ENCODE measurements at regions not wholly inside any gene's neighbourhood (a gene's known extent, or its start where the extent isn't known, plus 50 kb on each side); places are given as distances from the start of the nearest gene placed in this dataset.

- TF ChIP-seq GATA3 (IDR thresholded peaks at IDR 0.05; ENCODE audit: low read depth, low read length) (no peak), GATA2 (IDR thresholded peaks at IDR 0.05; ENCODE audit: low read depth, low read length) (no peak)
Measured at GRCh38 chr12:24361877-24362580, 412.6 kb upstream of the SOX5 start.

GRCh38 chr12:24360907-24361306 is 411.4 kb upstream of the SOX5 start:
- no peak for TF ChIP-seq GATA3 (IDR thresholded peaks at IDR 0.05; ENCODE audit: low read depth, low read length)
- TF ChIP-seq GATA2 (IDR thresholded peaks at IDR 0.05; ENCODE audit: low read depth, low read length) = no peak

GRCh38 chr12:24360461-24360860 is 411.0 kb upstream of the SOX5 start:
- TF ChIP-seq GATA2 (IDR thresholded peaks at IDR 0.05; ENCODE audit: low read depth, low read length) = no peak
- no peak for TF ChIP-seq GATA3 (IDR thresholded peaks at IDR 0.05; ENCODE audit: low read depth, low read length)

DNA sequence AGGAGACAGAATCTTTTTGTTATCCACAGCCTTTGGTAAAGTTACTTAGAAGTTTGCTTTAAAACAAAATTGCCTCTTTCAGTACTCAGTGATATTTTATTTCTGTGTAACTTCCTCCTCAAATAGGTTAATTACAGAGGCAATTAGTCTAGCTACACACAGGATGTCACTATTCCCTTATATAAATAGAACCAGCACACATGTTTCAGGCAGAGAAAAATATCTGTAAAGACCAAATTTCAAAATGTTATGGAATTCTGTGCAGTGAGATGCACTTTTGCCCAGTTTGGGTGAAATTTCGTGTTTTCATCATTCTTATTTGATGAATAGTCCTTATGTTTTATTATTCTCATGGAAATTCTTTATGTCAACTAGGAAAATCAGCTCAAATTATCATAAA is 410.6 kb upstream of the SOX5 start:
- TF ChIP-seq GATA2 (IDR thresholded peaks at IDR 0.05; ENCODE audit: low read depth, low read length) = no peak
- no peak for TF ChIP-seq GATA3 (IDR thresholded peaks at IDR 0.05; ENCODE audit: low read depth, low read length)

- TF ChIP-seq GATA2 (IDR thresholded peaks at IDR 0.05; ENCODE audit: low read depth, low read length) (no peak), GATA3 (IDR thresholded peaks at IDR 0.05; ENCODE audit: low read depth, low read length) (no peak)
Measured at GRCh38 chr12:24359418-24359817, 409.9 kb upstream of the SOX5 start.

DNA sequence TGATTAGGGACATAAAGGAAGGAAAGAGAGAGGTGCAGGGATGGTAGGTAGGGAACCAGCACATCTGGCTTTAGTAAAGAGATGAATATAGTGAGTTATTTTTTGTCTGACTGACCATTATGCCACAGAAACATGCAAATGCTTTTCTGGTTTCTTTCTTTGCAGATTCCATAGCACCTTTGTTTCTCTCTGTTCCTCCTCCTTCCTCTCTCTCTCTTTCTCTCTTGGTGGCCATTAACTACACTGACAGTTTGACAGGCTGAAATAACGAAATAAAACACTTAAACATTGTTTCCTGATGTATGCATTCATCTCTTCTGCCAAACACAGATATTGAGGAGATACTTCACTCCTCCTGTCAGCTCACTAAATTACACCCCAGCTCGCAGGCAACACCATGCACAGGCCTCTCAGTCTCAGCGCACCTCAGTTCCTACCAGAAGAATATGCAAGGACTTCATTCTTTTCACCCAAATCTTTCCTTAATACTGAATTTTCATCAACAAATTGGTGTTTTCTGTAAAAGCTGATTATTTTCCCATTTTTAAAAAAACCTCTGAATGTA is 406.9 kb upstream of the SOX5 start:
- TF ChIP-seq GATA2 (IDR thresholded peaks at IDR 0.05; ENCODE audit: low read depth, low read length) = no peak
- no peak for TF ChIP-seq GATA3 (IDR thresholded peaks at IDR 0.05; ENCODE audit: low read depth, low read length)

- TF ChIP-seq GATA3 (IDR thresholded peaks at IDR 0.05; ENCODE audit: low read depth, low read length) = no peak
- no peak for TF ChIP-seq GATA2 (IDR thresholded peaks at IDR 0.05; ENCODE audit: low read depth, low read length)
Measured at GRCh38 chr12:24352363-24352762, 402.9 kb upstream of the SOX5 start.

DNA sequence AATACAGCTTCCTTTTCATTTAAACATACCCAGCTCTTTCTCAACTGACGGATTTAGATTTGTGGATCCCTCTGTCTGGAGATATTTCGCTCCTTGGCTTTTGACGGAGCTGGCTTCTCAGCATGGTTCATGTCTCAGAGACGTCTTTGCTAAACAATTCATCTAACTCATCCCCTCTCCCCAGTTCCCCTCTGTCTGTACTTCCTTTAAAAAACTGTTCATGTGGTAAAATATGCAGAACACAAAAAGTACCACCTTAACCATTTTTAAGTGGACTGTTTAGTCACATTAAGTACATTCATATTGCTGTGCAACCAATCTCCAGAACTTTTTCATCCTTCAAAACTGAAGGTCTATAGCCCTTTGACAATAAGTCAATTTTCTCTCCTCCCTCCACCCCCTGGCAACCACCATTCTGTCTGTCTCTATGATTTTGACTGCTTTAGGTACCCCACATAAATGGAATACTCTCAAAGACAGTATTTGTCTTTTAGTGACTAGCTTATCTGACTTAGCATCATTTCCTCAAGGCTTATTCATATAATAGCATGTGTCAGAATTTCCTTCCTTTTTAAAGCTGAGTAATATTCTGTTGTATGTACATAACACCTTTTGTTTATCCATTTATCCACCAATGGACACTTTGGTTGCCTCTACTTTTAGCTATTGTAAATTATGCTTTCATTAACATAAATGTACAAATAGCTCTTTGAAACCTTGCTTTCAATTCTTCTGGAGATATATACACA is 399.8 kb upstream of the SOX5 start:
- no peak for TF ChIP-seq GATA3 (IDR thresholded peaks at IDR 0.05; ENCODE audit: low read depth, low read length)
- TF ChIP-seq GATA2 (IDR thresholded peaks at IDR 0.05; ENCODE audit: low read depth, low read length) = no peak

DNA sequence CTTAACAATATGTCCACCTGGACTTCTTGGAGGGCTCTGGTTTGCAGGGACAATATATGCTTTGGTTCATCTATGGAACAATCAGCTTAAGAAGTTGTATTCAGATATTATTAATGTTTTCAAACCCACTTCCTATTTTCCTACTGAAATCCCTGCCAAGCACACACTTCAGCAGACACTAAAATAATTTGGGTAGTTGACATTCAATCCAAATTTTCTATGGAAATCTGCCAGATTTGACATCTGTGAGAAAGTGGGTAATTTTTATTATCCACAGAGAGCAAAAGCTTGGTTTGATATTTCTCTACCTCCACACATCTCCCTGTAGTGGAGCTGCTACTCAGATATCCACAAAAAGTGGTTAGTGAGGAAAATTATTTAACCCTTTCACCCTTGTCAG is 378.8 kb upstream of the SOX5 start:
- TF ChIP-seq GATA3 (IDR thresholded peaks at IDR 0.05; ENCODE audit: low read depth, low read length) (no peak), GATA2 (IDR thresholded peaks at IDR 0.05; ENCODE audit: low read depth, low read length) (no peak)

DNA sequence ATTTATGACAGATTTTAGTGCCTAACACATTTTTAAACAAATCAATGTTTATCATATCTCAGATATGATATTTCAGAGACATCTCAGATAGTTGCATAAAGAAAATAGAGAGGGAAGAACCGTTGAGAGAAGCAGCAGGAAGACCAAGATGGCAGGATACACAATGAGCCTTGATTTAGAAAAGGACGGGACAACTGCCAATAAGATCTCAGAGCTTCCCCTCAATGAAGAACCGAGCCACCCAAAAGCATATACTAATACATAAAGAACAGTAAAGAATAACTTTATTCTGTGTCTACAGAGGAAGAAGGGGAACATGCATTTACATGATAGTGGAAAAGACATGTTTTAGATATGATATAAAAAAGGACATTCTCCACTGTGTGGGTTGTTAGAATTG is 375.9 kb upstream of the SOX5 start:
- no peak for TF ChIP-seq GATA3 (IDR thresholded peaks at IDR 0.05; ENCODE audit: low read depth, low read length)
- no peak for TF ChIP-seq GATA2 (IDR thresholded peaks at IDR 0.05; ENCODE audit: low read depth, low read length)

- no peak for TF ChIP-seq GATA3 (IDR thresholded peaks at IDR 0.05; ENCODE audit: low read depth, low read length)
- TF ChIP-seq GATA2 (IDR thresholded peaks at IDR 0.05; ENCODE audit: low read depth, low read length) = peak; percentile 5; the same call in 1 of the 2 replicates
Measured at GRCh38 chr12:24307716-24308335, 358.4 kb upstream of the SOX5 start.

DNA sequence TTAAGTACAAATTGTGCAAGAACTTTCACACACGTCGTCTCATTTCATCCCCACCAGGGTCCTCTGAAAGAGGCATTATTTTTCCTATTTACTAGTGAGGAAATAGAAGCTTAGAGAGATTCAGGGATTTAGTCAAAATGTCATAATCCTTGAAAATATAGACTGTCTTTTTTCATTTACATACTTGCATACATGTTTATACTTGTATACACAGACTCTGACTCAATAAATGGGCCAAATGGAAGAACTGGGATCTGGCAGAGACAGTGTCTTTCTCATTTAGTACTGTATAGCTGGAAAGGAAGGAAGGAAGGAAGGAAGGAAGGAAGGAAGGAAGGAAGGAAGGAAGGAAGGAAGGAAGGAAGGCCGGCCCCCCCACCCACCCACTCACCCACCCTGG is 357.7 kb upstream of the SOX5 start:
- TF ChIP-seq GATA2 (IDR thresholded peaks at IDR 0.05; ENCODE audit: low read depth, low read length) = no peak
- no peak for TF ChIP-seq GATA3 (IDR thresholded peaks at IDR 0.05; ENCODE audit: low read depth, low read length)

DNA sequence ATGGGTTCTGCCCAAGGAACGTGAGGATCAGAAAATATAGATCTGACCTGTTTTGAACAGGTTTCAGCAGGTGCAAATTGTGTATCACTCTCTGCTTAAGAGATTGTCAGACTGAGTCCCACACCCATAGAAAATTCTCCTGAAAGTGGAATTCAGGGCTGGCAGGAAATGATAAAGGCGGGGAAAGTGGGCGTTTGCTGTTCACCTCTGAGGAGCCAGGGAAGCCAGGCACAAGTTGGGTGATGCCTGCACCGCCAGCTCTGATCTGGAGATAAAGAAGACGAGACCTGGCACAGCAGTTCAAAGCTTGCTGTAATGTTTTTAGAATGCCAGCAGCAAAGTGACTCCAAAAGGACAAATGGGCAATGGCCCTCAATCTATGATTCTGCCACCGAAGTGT is 356.5 kb upstream of the SOX5 start:
- TF ChIP-seq GATA2 (IDR thresholded peaks at IDR 0.05; ENCODE audit: low read depth, low read length) = no peak
- TF ChIP-seq GATA3 (IDR thresholded peaks at IDR 0.05; ENCODE audit: low read depth, low read length) = no peak

- TF ChIP-seq GATA2 (IDR thresholded peaks at IDR 0.05; ENCODE audit: low read depth, low read length) (no peak), GATA3 (IDR thresholded peaks at IDR 0.05; ENCODE audit: low read depth, low read length) (no peak)
Measured at GRCh38 chr12:24304285-24304684, 354.8 kb upstream of the SOX5 start.

All from SH-SY5Y (cell line).